Cardiac muscle cell (in vitro differentiated cells and primary cell): ENCODE measurements at regions not wholly inside any gene's neighbourhood (a gene's known extent, or its start where the extent isn't known, plus 50 kb on each side); places are given as distances from the start of the nearest gene placed in this dataset.
"Not testable (repeated sequence)": the region's sequence is repeated elsewhere in the genome, so short reads cannot be mapped to it uniquely, and the experiment has no call there.

Source experiments
- DNase-seq, 2 donors: peaks; one replicate each; pipeline versions ENCODE4 v3.0.0 to v3.0.0-alpha.2; 2010 to 2017; ENCODE audit warnings: low read depth in 1 of 2, low spot score in 1 of 2
- H3K27ac ChIP-seq: fragments of 200-600 bp; sonication (generic); 2 replicates; pipeline ENCODE4 v1.5.1; 2016
- H3K27me3 ChIP-seq: fragments of 200-600 bp; sonication (generic); 2 replicates; pipeline ENCODE4 v1.6.0; 2016; ENCODE audit warnings: control low read depth
- H3K36me3 ChIP-seq: fragments of 200-600 bp; sonication (generic); 2 replicates; pipeline ENCODE4 v1.5.1; 2016; ENCODE audit warnings: control low read depth
- H3K4me1 ChIP-seq: fragments of 200-600 bp; sonication (generic); 2 replicates; pipeline ENCODE4 v1.8.1; 2017; ENCODE audit warnings: low read depth, mild to moderate bottlenecking, mixed run types
- H3K4me3 ChIP-seq: fragments of 200-600 bp; sonication (generic); 2 replicates; pipeline ENCODE4 v1.5.1; 2016; ENCODE audit warnings: mild to moderate bottlenecking
- H3K9me3 ChIP-seq: fragments of 200-600 bp; sonication (generic); 2 replicates; pipeline ENCODE4 v1.5.1; 2017; ENCODE audit warnings: low read depth, mild to moderate bottlenecking, control low read depth
- CTCF ChIP-seq: IDR thresholded peaks from 2 replicates; pipeline ENCODE4 v1.5.1; 2012; ENCODE audit warnings: low read depth, mild to moderate bottlenecking, low read length

- H3K4me3 ChIP-seq = no peak overlapping the region
- no peaks in the 10 kb centered on the region for H3K27me3 ChIP-seq
- H3K4me1 ChIP-seq = peaks cover 3% of the 10 kb centered on the region
- no peak overlapping the region for H3K27ac ChIP-seq
- no peak for DNase-seq
- no peak for TF ChIP-seq CTCF
- H3K9me3 ChIP-seq = no peaks in the 10 kb centered on the region
- no peaks in the 10 kb centered on the region for H3K36me3 ChIP-seq
Observed at GRCh38 chr5:158590746-158591300, 508.9 kb downstream of the EBF1 start.

- no peak for TF ChIP-seq CTCF
- Histone ChIP-seq H3K4me3 (no peak overlapping the region), H3K9me3 (no peaks in the 10 kb centered on the region), H3K27ac (no peak overlapping the region), H3K27me3 (no peaks in the 10 kb centered on the region), H3K4me1 (peaks cover 3% of the 10 kb centered on the region), H3K36me3 (no peaks in the 10 kb centered on the region)
- DNase-seq = peak in 1 of 2 donors; percentile 69
Observed at GRCh38 chr5:158589939-158590338, 509.8 kb downstream of the EBF1 start.

- no peak for DNase-seq
- Histone ChIP-seq H3K27ac (no peak overlapping the region), H3K4me1 (peaks cover 3% of the 10 kb centered on the region), H3K4me3 (no peak overlapping the region), H3K36me3 (no peaks in the 10 kb centered on the region), H3K9me3 (no peaks in the 10 kb centered on the region), H3K27me3 (no peaks in the 10 kb centered on the region)
- no peak for TF ChIP-seq CTCF
Observed at GRCh38 chr5:158588617-158589016, 511.1 kb downstream of the EBF1 start.

GRCh38 chr5:158586054-158586453 is 513.7 kb downstream of the EBF1 start:
- no peak for TF ChIP-seq CTCF
- no peak for DNase-seq
- H3K36me3 ChIP-seq = no peaks in the 10 kb centered on the region
- no peaks in the 10 kb centered on the region for H3K4me1 ChIP-seq
- no peak overlapping the region for H3K27ac ChIP-seq
- H3K4me3 ChIP-seq = no peak overlapping the region
- no peaks in the 10 kb centered on the region for H3K9me3 ChIP-seq
- no peaks in the 10 kb centered on the region for H3K27me3 ChIP-seq

GRCh38 chr5:158582669-158583068 is 517.0 kb downstream of the EBF1 start:
- not testable (repeated sequence) for H3K9me3 ChIP-seq, H3K36me3 ChIP-seq, DNase-seq, H3K4me1 ChIP-seq, H3K27me3 ChIP-seq, H3K4me3 ChIP-seq, H3K27ac ChIP-seq

GRCh38 chr5:158573829-158574228 is 525.9 kb downstream of the EBF1 start:
- no peaks in the 10 kb centered on the region for H3K9me3 ChIP-seq
- H3K36me3 ChIP-seq = no peaks in the 10 kb centered on the region
- H3K27ac ChIP-seq = no peak overlapping the region
- H3K4me1 ChIP-seq = no peaks in the 10 kb centered on the region
- H3K27me3 ChIP-seq = no peaks in the 10 kb centered on the region
- no peak for TF ChIP-seq CTCF
- no peak for DNase-seq
- H3K4me3 ChIP-seq = no peak overlapping the region
